ENCODE measurements at regions not wholly inside any gene's neighbourhood (a gene's known extent, or its start where the extent isn't known, plus 50 kb on each side); places are given as distances from the start of the nearest gene placed in this dataset.

- H3K9me3 Mint-ChIP-seq, result peaks cover 3% of the 10 kb centered on the region; the same call in 2 of the 3 replicates
Observed at GRCh38 chr3:96755519-96755918, 58.9 kb upstream of the EPHA6 start.

GRCh38 chr3:96756516-96756915 lies 57.9 kb upstream of the EPHA6 start:
- Histone ChIP-seq H2AFZ (peak overlapping the region; percentile 30; the same call in 1 of the 2 replicates), H3K27ac (ENCODE audit: low read depth) (no peak overlapping the region), H3K36me3 (ENCODE audit: insufficient read depth) (no peaks in the 10 kb centered on the region), H3K4me2 (no peak overlapping the region), H3K4me3 (no peak overlapping the region), H3K27me3 (ENCODE audit: insufficient read depth) (no peaks in the 10 kb centered on the region), H3K9me2 (ENCODE audit: insufficient read depth) (0 out of 2 replicates have a peak, but pooled peaks cover 9% of the 10 kb centered on the region), H3K79me2 (replicated peaks; ENCODE audit: insufficient read depth) (no peaks in the 10 kb centered on the region), H4K20me1 (replicated peaks; ENCODE audit: insufficient read depth) (no peaks in the 10 kb centered on the region), H3F3A (replicated peaks; ENCODE audit: low read depth) (no peaks in the 10 kb centered on the region), H3K4me1 (ENCODE audit: insufficient read depth) (no peaks in the 10 kb centered on the region)
- Mint-ChIP-seq H3K9me3 (no peaks in the 10 kb centered on the region; the same call in 1 of the 3 replicates), H3K27ac (no peak overlapping the region), H3K4me3 (no peak overlapping the region), H3K36me3 (ENCODE audit: low read depth) (no peaks in the 10 kb centered on the region), H3K4me1 (no peaks in the 10 kb centered on the region), H3K27me3 (ENCODE audit: insufficient read depth, low read depth, poor library complexity) (peaks cover 3% of the 10 kb centered on the region)
- DNase-seq (ENCODE audit: low spot score) (no peak), ATAC-seq (no peak)
- TF ChIP-seq, protein P1, sequence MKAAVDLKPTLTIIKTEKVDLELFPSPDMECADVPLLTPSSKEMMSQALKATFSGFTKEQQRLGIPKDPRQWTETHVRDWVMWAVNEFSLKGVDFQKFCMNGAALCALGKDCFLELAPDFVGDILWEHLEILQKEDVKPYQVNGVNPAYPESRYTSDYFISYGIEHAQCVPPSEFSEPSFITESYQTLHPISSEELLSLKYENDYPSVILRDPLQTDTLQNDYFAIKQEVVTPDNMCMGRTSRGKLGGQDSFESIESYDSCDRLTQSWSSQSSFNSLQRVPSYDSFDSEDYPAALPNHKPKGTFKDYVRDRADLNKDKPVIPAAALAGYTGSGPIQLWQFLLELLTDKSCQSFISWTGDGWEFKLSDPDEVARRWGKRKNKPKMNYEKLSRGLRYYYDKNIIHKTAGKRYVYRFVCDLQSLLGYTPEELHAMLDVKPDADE (IDR thresholded peaks at IDR 0.05), result no peak
- TF ChIP-seq EZH2phosphoT487 (IDR thresholded peaks at IDR 0.05; ENCODE audit: unreplicated experiment) (no peak), JUNB (IDR thresholded peaks at IDR 0.05; ENCODE audit: unreplicated experiment) (no peak), NANOG (IDR thresholded peaks at IDR 0.05; ENCODE audit: borderline replicate concordance) (no peak), ZNF114 (CRISPR knock-in tag; IDR thresholded peaks at IDR 0.05) (no peak)
- TF ChIP-seq, protein P2, sequence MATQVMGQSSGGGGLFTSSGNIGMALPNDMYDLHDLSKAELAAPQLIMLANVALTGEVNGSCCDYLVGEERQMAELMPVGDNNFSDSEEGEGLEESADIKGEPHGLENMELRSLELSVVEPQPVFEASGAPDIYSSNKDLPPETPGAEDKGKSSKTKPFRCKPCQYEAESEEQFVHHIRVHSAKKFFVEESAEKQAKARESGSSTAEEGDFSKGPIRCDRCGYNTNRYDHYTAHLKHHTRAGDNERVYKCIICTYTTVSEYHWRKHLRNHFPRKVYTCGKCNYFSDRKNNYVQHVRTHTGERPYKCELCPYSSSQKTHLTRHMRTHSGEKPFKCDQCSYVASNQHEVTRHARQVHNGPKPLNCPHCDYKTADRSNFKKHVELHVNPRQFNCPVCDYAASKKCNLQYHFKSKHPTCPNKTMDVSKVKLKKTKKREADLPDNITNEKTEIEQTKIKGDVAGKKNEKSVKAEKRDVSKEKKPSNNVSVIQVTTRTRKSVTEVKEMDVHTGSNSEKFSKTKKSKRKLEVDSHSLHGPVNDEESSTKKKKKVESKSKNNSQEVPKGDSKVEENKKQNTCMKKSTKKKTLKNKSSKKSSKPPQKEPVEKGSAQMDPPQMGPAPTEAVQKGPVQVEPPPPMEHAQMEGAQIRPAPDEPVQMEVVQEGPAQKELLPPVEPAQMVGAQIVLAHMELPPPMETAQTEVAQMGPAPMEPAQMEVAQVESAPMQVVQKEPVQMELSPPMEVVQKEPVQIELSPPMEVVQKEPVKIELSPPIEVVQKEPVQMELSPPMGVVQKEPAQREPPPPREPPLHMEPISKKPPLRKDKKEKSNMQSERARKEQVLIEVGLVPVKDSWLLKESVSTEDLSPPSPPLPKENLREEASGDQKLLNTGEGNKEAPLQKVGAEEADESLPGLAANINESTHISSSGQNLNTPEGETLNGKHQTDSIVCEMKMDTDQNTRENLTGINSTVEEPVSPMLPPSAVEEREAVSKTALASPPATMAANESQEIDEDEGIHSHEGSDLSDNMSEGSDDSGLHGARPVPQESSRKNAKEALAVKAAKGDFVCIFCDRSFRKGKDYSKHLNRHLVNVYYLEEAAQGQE (IDR thresholded peaks at IDR 0.05; ENCODE audit: unreplicated experiment), result no peak
- TF ChIP-seq, protein P3, sequence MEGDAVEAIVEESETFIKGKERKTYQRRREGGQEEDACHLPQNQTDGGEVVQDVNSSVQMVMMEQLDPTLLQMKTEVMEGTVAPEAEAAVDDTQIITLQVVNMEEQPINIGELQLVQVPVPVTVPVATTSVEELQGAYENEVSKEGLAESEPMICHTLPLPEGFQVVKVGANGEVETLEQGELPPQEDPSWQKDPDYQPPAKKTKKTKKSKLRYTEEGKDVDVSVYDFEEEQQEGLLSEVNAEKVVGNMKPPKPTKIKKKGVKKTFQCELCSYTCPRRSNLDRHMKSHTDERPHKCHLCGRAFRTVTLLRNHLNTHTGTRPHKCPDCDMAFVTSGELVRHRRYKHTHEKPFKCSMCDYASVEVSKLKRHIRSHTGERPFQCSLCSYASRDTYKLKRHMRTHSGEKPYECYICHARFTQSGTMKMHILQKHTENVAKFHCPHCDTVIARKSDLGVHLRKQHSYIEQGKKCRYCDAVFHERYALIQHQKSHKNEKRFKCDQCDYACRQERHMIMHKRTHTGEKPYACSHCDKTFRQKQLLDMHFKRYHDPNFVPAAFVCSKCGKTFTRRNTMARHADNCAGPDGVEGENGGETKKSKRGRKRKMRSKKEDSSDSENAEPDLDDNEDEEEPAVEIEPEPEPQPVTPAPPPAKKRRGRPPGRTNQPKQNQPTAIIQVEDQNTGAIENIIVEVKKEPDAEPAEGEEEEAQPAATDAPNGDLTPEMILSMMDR (conservative IDR thresholded peaks at IDR 0.05; ENCODE audit: low read depth in 2 of 2), result no peak

More at GRCh38 chr3:96755519-96755918, 58.9 kb upstream of the EPHA6 start:
- no peaks in the 10 kb centered on the region for H3K79me2 ChIP-seq (replicated peaks; ENCODE audit: insufficient read depth)
- peaks cover 3% of the 10 kb centered on the region for H3K27me3 Mint-ChIP-seq (ENCODE audit: insufficient read depth, low read depth, poor library complexity)
- no peaks in the 10 kb centered on the region for H3F3A ChIP-seq (replicated peaks; ENCODE audit: low read depth)
- no peak overlapping the region for H3K27ac ChIP-seq (ENCODE audit: low read depth)
- DNase-seq (ENCODE audit: low spot score), result no peak
- no peak overlapping the region for H3K4me2 ChIP-seq
- no peaks in the 10 kb centered on the region for H3K4me1 ChIP-seq (ENCODE audit: insufficient read depth)
- 0 out of 2 replicates have a peak, but pooled peaks cover 9% of the 10 kb centered on the region for H3K9me2 ChIP-seq (ENCODE audit: insufficient read depth)
- no peaks in the 10 kb centered on the region for H3K36me3 Mint-ChIP-seq (ENCODE audit: low read depth)
- no peaks in the 10 kb centered on the region for H4K20me1 ChIP-seq (replicated peaks; ENCODE audit: insufficient read depth)
- ATAC-seq, result no peak
- no peak overlapping the region for H3K4me3 Mint-ChIP-seq
- TF ChIP-seq, protein P3 (conservative IDR thresholded peaks at IDR 0.05; ENCODE audit: low read depth in 2 of 2), result no peak
- TF ChIP-seq, protein P2 (IDR thresholded peaks at IDR 0.05; ENCODE audit: unreplicated experiment), result no peak
- no peak overlapping the region for H3K4me3 ChIP-seq
- no peaks in the 10 kb centered on the region for H3K36me3 ChIP-seq (ENCODE audit: insufficient read depth)
- H3K4me1 Mint-ChIP-seq, result no peaks in the 10 kb centered on the region
- no peaks in the 10 kb centered on the region for H3K27me3 ChIP-seq (ENCODE audit: insufficient read depth)
- H2AFZ ChIP-seq, result peak overlapping the region; percentile 80; the same call in 1 of the 2 replicates
- H3K27ac Mint-ChIP-seq, result no peak overlapping the region
